MM.1S (cell line): ENCODE measurements at regions not wholly inside any gene's neighbourhood (a gene's known extent, or its start where the extent isn't known, plus 50 kb on each side); places are given as distances from the start of the nearest gene placed in this dataset.

ENCODE experiments used
- DNase-seq: peaks from one replicate; pipeline ENCODE4 v3.0.0-alpha.2; 2015
- H2AFZ ChIP-seq: fragments of 300-600 bp; sonication (generic); 2 replicates; pipeline ENCODE4 v1.6.0; 2016; ENCODE audit warnings: antibody characterized with exemption, low read length
- H3F3A ChIP-seq: fragments of 300-600 bp; sonication (generic); 2 replicates; pipeline ENCODE4 v1.6.1; 2016; ENCODE audit warnings: mild to moderate bottlenecking, antibody characterized with exemption, low read length, moderate library complexity, mixed read lengths; ENCODE audit not compliant: insufficient read depth
- H3K27ac ChIP-seq: fragments of 300-600 bp; sonication (generic); 2 replicates; pipeline ENCODE4 v1.5.1; 2016; ENCODE audit warnings: mild to moderate bottlenecking, low read length
- H3K27me3 ChIP-seq: fragments of 300-600 bp; sonication (generic); replicated peaks from 2 replicates; pipeline ENCODE4 v1.6.0; 2016; ENCODE audit warnings: low read length; ENCODE audit not compliant: insufficient read depth
- H3K36me3 ChIP-seq: fragments of 300-600 bp; sonication (generic); replicated peaks from 2 replicates; pipeline ENCODE4 v1.6.1; 2016; ENCODE audit warnings: mild to moderate bottlenecking, low read length, mixed read lengths; ENCODE audit not compliant: insufficient read depth
- H3K4me1 ChIP-seq: fragments of 300-600 bp; sonication (generic); 2 replicates; pipeline ENCODE4 v1.6.1; 2016; ENCODE audit warnings: low read length, mixed read lengths
- H3K4me2 ChIP-seq: fragments of 300-600 bp; sonication (generic); 2 replicates; pipeline ENCODE4 v1.6.0; 2016; ENCODE audit warnings: low read depth, low read length
- H3K4me3 ChIP-seq: fragments of 300-600 bp; sonication (generic); 2 replicates; pipeline ENCODE4 v1.5.1; 2016; ENCODE audit warnings: low read length, mixed read lengths
- H3K79me2 ChIP-seq: fragments of 300-600 bp; sonication (generic); 2 replicates; pipeline ENCODE4 v1.6.1; 2016; ENCODE audit warnings: mixed run types, low read length, mixed read lengths
- H3K9ac ChIP-seq: fragments of 300-600 bp; sonication (generic); 2 replicates; pipeline ENCODE4 v1.6.1; 2016; ENCODE audit warnings: low read length, mixed read lengths
- H3K9me2 ChIP-seq: fragments of 300-600 bp; sonication (generic); replicated peaks from 2 replicates; pipeline ENCODE4 v1.6.1; 2016; ENCODE audit warnings: mild to moderate bottlenecking, low read length, mixed read lengths; ENCODE audit not compliant: insufficient read depth
- H3K9me3 ChIP-seq: fragments of 300-600 bp; sonication (generic); replicated peaks from 2 replicates; pipeline ENCODE4 v1.6.1; 2016; ENCODE audit warnings: mild to moderate bottlenecking, low read length, mixed read lengths; ENCODE audit not compliant: insufficient read depth
- H4K20me1 ChIP-seq: fragments of 300-600 bp; sonication (generic); 2 replicates; pipeline ENCODE4 v1.6.1; 2016; ENCODE audit warnings: mild to moderate bottlenecking, low read length, moderate library complexity, mixed read lengths; ENCODE audit not compliant: insufficient read depth
- EZH2 ChIP-seq: fragments of 300-600 bp; sonication (generic); optimal IDR thresholded peaks from 2 replicates; pipeline ENCODE3; 2017; ENCODE audit warnings: low read depth, mild to moderate bottlenecking, antibody characterized with exemption, low read length, mixed read lengths
- EZH2phosphoT487 ChIP-seq: fragments of 300-600 bp; sonication (generic); IDR thresholded peaks from 2 replicates; pipeline ENCODE4 v1.6.1; 2018; ENCODE audit warnings: antibody characterized with exemption, low read length
- TF ChIP-seq, protein P1 (sequence below): fragments of 300-600 bp; sonication (generic); IDR thresholded peaks from 2 replicates; pipeline ENCODE4 v1.5.1; 2016; ENCODE audit warnings: antibody characterized with exemption, low read length, mixed read lengths

- H3K27ac ChIP-seq, result no peak overlapping the region
- no peaks in the 10 kb centered on the region for H3K36me3 ChIP-seq
- H3K9me2 ChIP-seq, result no peaks in the 10 kb centered on the region
- no peak overlapping the region for H3K4me2 ChIP-seq
- DNase-seq, result no peak
- no peaks in the 10 kb centered on the region for H3K9me3 ChIP-seq
- H3K9ac ChIP-seq, result no peak overlapping the region
- no peaks in the 10 kb centered on the region for H3F3A ChIP-seq
- TF ChIP-seq EZH2phosphoT487, result no peak
- TF ChIP-seq, protein P1, sequence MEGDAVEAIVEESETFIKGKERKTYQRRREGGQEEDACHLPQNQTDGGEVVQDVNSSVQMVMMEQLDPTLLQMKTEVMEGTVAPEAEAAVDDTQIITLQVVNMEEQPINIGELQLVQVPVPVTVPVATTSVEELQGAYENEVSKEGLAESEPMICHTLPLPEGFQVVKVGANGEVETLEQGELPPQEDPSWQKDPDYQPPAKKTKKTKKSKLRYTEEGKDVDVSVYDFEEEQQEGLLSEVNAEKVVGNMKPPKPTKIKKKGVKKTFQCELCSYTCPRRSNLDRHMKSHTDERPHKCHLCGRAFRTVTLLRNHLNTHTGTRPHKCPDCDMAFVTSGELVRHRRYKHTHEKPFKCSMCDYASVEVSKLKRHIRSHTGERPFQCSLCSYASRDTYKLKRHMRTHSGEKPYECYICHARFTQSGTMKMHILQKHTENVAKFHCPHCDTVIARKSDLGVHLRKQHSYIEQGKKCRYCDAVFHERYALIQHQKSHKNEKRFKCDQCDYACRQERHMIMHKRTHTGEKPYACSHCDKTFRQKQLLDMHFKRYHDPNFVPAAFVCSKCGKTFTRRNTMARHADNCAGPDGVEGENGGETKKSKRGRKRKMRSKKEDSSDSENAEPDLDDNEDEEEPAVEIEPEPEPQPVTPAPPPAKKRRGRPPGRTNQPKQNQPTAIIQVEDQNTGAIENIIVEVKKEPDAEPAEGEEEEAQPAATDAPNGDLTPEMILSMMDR, result no peak
- TF ChIP-seq EZH2, result no peak
- H3K27me3 ChIP-seq, result no peaks in the 10 kb centered on the region
- no peak overlapping the region for H3K4me3 ChIP-seq
- H3K4me1 ChIP-seq, result no peaks in the 10 kb centered on the region
- no peak overlapping the region for H2AFZ ChIP-seq
- no peaks in the 10 kb centered on the region for H4K20me1 ChIP-seq
- no peaks in the 10 kb centered on the region for H3K79me2 ChIP-seq
Measured at GRCh38 chr16:79728048-79728922, 127.7 kb upstream of the MAF start.

DNA sequence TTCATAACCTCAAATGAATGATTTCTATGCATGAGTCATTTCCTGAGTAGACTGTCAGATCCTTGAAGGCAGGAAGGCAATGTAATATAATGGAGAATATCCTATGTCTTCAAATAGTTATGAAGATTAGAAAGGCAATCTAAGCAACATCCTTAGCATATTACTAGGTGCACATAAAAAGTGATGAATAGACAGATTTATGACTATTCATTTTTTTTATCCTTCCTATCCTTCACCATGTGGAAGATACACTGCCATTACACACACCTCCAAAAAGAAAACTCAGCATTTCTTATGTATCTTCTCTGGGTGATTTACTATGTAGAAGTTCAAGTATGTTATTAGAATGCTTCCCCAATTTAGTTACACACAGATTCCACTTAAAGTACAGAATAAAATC lies 126.4 kb upstream of the MAF start:
- no peaks in the 10 kb centered on the region for H3K4me1 ChIP-seq
- H3K27ac ChIP-seq, result no peak overlapping the region
- no peaks in the 10 kb centered on the region for H3K27me3 ChIP-seq
- H3K4me2 ChIP-seq, result no peak overlapping the region
- H4K20me1 ChIP-seq, result no peaks in the 10 kb centered on the region
- H3K9me3 ChIP-seq, result no peaks in the 10 kb centered on the region
- no peak for DNase-seq
- no peaks in the 10 kb centered on the region for H3K36me3 ChIP-seq
- H3K9ac ChIP-seq, result no peak overlapping the region
- H3K79me2 ChIP-seq, result no peaks in the 10 kb centered on the region
- H2AFZ ChIP-seq, result no peak overlapping the region
- TF ChIP-seq EZH2, result no peak
- no peak for TF ChIP-seq EZH2phosphoT487
- TF ChIP-seq, protein P1, result no peak
- H3F3A ChIP-seq, result no peaks in the 10 kb centered on the region
- H3K4me3 ChIP-seq, result no peak overlapping the region
- H3K9me2 ChIP-seq, result no peaks in the 10 kb centered on the region

- no peak for DNase-seq
- TF ChIP-seq EZH2, result no peak
- TF ChIP-seq, protein P1, result no peak
- no peak for TF ChIP-seq EZH2phosphoT487
Measured at GRCh38 chr16:79725051-79725450, 124.5 kb upstream of the MAF start.

More at GRCh38 chr16:79725051-79725450, 124.5 kb upstream of the MAF start:
- Histone ChIP-seq H3K27me3 (no peaks in the 10 kb centered on the region), H4K20me1 (no peaks in the 10 kb centered on the region), H3K9me2 (no peaks in the 10 kb centered on the region), H3K9me3 (no peaks in the 10 kb centered on the region), H3K4me3 (no peak overlapping the region), H3K27ac (no peak overlapping the region), H3K36me3 (no peaks in the 10 kb centered on the region), H2AFZ (no peak overlapping the region), H3K9ac (no peak overlapping the region), H3K4me1 (no peaks in the 10 kb centered on the region), H3K79me2 (no peaks in the 10 kb centered on the region), H3K4me2 (no peak overlapping the region), H3F3A (no peaks in the 10 kb centered on the region)
